ENCODE measurements at regions not wholly inside any gene's neighbourhood (a gene's known extent, or its start where the extent isn't known, plus 50 kb on each side); places are given as distances from the start of the nearest gene placed in this dataset.

GRCh38 chr3:55270976-55271375 lies 216.1 kb downstream of the WNT5A start:
- Histone ChIP-seq H3K79me2 (ENCODE audit: control insufficient read depth, low read length) (no peaks in the 10 kb centered on the region), H3K9me3 (ENCODE audit: control insufficient read depth, insufficient read depth, low read length) (no peaks in the 10 kb centered on the region), H3K4me1 (ENCODE audit: control insufficient read depth, low read length) (no peaks in the 10 kb centered on the region), H3K4me3 (ENCODE audit: low read length) (no peak overlapping the region), H3K27me3 (ENCODE audit: control insufficient read depth, low read length) (no peaks in the 10 kb centered on the region), H3K27ac (ENCODE audit: low read depth, low read length) (no peak overlapping the region), H3K36me3 (ENCODE audit: control insufficient read depth, low read length) (no peaks in the 10 kb centered on the region), H4K20me1 (ENCODE audit: control insufficient read depth, insufficient read depth, low read depth, low read length) (no peaks in the 10 kb centered on the region), H3K4me2 (ENCODE audit: low read length) (no peak overlapping the region), H3K9me2 (replicated peaks; ENCODE audit: control insufficient read depth, low read length) (no peaks in the 10 kb centered on the region), H3F3A (ENCODE audit: control insufficient read depth, insufficient read depth) (no peaks in the 10 kb centered on the region)
- TF ChIP-seq CTCF (IDR thresholded peaks at IDR 0.05; ENCODE audit: low read depth, low read length, poor library complexity, severe bottlenecking) (no peak), EZH2phosphoT487 (IDR thresholded peaks at IDR 0.05; ENCODE audit: borderline replicate concordance, low read length) (no peak)

GRCh38 chr3:55269636-55270035 lies 217.5 kb downstream of the WNT5A start:
- Histone ChIP-seq H3F3A (ENCODE audit: control insufficient read depth, insufficient read depth) (no peaks in the 10 kb centered on the region), H3K79me2 (ENCODE audit: control insufficient read depth, low read length) (no peaks in the 10 kb centered on the region), H3K9me3 (ENCODE audit: control insufficient read depth, insufficient read depth, low read length) (no peaks in the 10 kb centered on the region), H3K9me2 (replicated peaks; ENCODE audit: control insufficient read depth, low read length) (no peaks in the 10 kb centered on the region), H3K36me3 (ENCODE audit: control insufficient read depth, low read length) (no peaks in the 10 kb centered on the region), H3K4me3 (ENCODE audit: low read length) (no peak overlapping the region), H4K20me1 (ENCODE audit: control insufficient read depth, insufficient read depth, low read depth, low read length) (no peaks in the 10 kb centered on the region), H3K27me3 (ENCODE audit: control insufficient read depth, low read length) (no peaks in the 10 kb centered on the region), H3K4me2 (ENCODE audit: low read length) (no peak overlapping the region), H3K4me1 (ENCODE audit: control insufficient read depth, low read length) (no peaks in the 10 kb centered on the region), H3K27ac (ENCODE audit: low read depth, low read length) (no peak overlapping the region)
- TF ChIP-seq CTCF (IDR thresholded peaks at IDR 0.05; ENCODE audit: low read depth, low read length, poor library complexity, severe bottlenecking), result no peak
- no peak for TF ChIP-seq EZH2phosphoT487 (IDR thresholded peaks at IDR 0.05; ENCODE audit: borderline replicate concordance, low read length)

- Histone ChIP-seq H3K4me1 (ENCODE audit: control insufficient read depth, low read length) (no peaks in the 10 kb centered on the region), H3K9me2 (replicated peaks; ENCODE audit: control insufficient read depth, low read length) (no peaks in the 10 kb centered on the region), H4K20me1 (ENCODE audit: control insufficient read depth, insufficient read depth, low read depth, low read length) (no peaks in the 10 kb centered on the region), H3K36me3 (ENCODE audit: control insufficient read depth, low read length) (no peaks in the 10 kb centered on the region), H3K4me3 (ENCODE audit: low read length) (no peak overlapping the region), H3K9me3 (ENCODE audit: control insufficient read depth, insufficient read depth, low read length) (no peaks in the 10 kb centered on the region), H3K27me3 (ENCODE audit: control insufficient read depth, low read length) (no peaks in the 10 kb centered on the region), H3K79me2 (ENCODE audit: control insufficient read depth, low read length) (no peaks in the 10 kb centered on the region), H3K27ac (ENCODE audit: low read depth, low read length) (no peak overlapping the region), H3F3A (ENCODE audit: control insufficient read depth, insufficient read depth) (no peaks in the 10 kb centered on the region), H3K4me2 (ENCODE audit: low read length) (no peak overlapping the region)
- TF ChIP-seq EZH2phosphoT487 (IDR thresholded peaks at IDR 0.05; ENCODE audit: borderline replicate concordance, low read length) (no peak), CTCF (IDR thresholded peaks at IDR 0.05; ENCODE audit: low read depth, low read length, poor library complexity, severe bottlenecking) (no peak)
Observed at GRCh38 chr3:55269096-55269495, 218.0 kb downstream of the WNT5A start.

All from DOHH2 (cell line).